GM18502 (cell line): ENCODE measurements at regions not wholly inside any gene's neighbourhood (a gene's known extent, or its start where the extent isn't known, plus 50 kb on each side); places are given as distances from the start of the nearest gene placed in this dataset.
"Not testable (repeated sequence)": the region's sequence is repeated elsewhere in the genome, so short reads cannot be mapped to it uniquely, and the experiment has no call there.

Experiments
- ATAC-seq: cut with Tn5 transposase; IDR thresholded peaks from one replicate; pipeline ENCODE4 v1.9.1; 2021; ENCODE audit warnings: mild to moderate bottlenecking; ENCODE audit not compliant: unreplicated experiment, poor library complexity

- no peak for ATAC-seq
These were observed 52.6 kb upstream of the ICA1 start for GRCh38 chr7:8314566-8314965.

DNA sequence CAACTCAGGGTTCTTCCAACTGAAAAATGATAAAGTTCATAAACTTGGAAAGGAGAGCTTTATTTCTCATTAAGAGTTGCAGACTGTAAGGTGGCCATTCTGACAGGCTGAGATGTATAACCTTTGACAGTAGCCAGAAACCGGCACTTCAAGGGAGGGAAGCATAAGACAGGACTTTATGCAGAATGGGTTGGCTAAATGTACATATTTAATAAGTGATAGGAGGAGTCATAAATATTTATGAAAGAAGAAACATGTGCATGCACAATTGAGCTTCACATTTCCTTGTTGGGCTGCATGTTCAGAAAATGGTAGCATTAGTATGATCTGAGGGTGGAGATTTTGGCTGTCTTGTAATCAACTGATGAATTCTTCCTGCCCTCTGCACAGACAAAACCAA is 57.1 kb upstream of the ICA1 start:
- no peak for ATAC-seq

GRCh38 chr7:8320174-8320573 is 58.2 kb upstream of the ICA1 start:
- ATAC-seq, result no peak

DNA sequence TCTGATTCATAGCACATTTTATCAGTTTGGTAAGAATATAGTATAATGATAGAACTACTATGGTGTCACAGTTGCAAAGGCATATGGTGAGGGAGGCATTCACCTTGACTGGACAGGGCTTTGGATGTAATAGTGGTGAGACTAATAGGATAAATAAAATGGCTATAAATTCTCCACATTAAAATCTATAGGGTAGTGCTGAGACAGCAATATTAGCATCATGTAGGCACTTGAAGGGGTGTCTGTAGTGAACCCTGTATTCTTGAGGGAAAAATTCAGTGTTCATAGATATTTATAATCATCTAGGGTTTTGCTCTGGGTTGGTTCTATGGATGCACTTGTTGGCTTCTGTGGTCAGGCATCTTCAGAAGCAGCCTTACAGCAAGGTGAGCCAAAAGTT is 59.3 kb upstream of the ICA1 start:
- ATAC-seq, result no peak

DNA sequence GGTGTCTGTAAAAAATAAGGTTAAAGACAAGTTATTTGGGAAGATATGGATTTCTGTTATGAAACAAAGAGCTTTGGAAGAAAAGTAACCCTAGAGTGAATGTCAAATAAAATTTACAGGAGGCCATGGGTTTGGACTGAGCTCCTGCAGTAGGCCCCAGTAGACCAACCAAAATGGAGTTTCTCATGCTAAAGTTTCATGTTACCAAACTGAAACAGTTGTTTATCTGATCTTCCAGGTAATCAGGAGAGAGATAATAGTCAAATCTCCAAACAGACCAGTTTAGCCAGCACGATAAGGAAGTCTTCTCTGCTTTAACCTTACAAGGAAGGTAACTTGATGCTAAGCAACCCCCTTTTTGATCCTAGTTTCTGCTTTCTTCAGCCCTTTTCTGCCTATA is 60.7 kb upstream of the ICA1 start:
- ATAC-seq, result no peak

DNA sequence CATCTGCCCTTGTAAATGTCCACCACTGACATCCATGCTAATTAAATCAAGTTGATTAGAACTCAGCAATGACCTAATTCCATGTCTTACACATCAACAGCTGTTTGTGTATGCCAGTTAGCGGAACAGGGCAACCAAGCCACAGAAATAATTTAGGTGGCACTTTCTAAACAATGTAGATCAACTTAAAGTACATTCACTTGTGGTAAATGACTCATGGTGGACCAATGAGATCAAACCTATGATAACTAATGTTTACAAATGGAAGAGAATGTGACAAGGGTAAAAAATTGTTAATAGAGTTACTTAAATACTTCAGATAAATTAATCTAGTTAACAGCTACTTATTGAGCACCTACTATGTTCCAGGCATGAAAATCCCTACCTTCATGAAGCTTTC is 63.1 kb upstream of the ICA1 start:
- no peak for ATAC-seq

GRCh38 chr7:8327199-8327598 is 65.2 kb upstream of the ICA1 start:
- no peak for ATAC-seq

DNA sequence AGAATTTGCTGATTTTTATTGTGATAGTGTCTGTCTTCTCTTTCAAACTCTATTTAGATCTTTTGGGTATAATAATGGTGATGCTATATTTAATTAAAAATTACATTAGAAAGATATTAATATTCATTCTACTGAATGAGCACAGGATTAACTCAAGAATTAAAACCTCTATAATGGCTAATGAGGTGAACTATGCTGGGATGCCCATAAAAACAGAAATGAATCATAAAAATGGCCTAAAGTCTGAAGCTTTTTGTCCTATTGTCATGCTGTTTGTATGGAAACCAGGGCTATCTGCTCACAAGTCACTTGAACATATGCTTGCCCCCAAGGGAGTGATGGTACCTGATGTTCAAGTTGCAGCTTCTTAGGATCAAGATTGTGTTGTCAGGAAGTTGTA is 76.2 kb upstream of the ICA1 start:
- no peak for ATAC-seq

- no peak for ATAC-seq
These were observed 81.6 kb upstream of the ICA1 start for GRCh38 chr7:8343556-8343955.

GRCh38 chr7:8347395-8347794 is 85.4 kb upstream of the ICA1 start:
- not testable (repeated sequence) for ATAC-seq

DNA sequence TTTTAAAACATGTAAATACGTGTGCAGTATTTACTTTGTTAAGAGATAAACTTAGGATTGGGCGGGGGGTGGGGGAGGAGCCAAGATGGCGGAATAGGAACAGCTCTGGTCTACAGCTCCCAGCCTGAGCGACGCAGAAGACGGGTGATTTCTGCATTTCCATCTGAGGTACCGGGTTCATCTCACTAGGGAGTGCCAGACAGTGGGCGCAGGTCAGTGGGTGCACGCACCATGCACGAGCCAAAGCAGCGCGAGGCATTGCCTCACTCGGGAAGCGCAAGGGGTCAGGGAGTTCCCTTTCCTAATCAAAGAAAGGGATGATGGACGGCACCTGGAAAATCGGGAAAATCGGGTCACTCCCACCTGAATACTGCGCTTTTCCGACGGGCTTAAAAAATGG is 81.8 kb upstream of the NXPH1 start:
- ATAC-seq, result not testable (repeated sequence)

DNA sequence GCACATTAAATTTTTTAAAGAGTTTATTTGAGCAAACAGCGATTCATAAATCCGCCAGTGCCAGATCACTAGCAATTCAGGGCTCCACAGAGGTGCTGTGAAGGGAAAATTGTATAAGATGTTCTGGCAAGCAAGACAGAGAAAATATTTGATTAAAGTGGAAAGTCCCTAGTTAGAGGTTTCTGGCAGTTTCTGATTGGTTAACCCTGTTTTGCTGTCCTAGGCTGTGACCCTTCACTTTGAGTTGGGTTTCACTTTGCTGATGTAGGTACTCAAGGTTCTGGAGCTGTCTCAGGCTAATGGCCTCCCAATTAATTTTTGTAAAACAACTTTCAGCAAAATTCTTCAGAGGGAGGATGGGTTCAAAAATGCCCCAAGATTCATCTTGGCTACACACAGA is 79.4 kb upstream of the NXPH1 start:
- ATAC-seq, result no peak

GRCh38 chr7:8354503-8354902 is 78.9 kb upstream of the NXPH1 start:
- ATAC-seq, result no peak

GRCh38 chr7:8356071-8356470 is 77.3 kb upstream of the NXPH1 start:
- no peak for ATAC-seq

- no peak for ATAC-seq
These were observed 75.9 kb upstream of the NXPH1 start for GRCh38 chr7:8357536-8357935.

- ATAC-seq, result peak; percentile 53
These were observed 72.8 kb upstream of the NXPH1 start for GRCh38 chr7:8360564-8361153.

DNA sequence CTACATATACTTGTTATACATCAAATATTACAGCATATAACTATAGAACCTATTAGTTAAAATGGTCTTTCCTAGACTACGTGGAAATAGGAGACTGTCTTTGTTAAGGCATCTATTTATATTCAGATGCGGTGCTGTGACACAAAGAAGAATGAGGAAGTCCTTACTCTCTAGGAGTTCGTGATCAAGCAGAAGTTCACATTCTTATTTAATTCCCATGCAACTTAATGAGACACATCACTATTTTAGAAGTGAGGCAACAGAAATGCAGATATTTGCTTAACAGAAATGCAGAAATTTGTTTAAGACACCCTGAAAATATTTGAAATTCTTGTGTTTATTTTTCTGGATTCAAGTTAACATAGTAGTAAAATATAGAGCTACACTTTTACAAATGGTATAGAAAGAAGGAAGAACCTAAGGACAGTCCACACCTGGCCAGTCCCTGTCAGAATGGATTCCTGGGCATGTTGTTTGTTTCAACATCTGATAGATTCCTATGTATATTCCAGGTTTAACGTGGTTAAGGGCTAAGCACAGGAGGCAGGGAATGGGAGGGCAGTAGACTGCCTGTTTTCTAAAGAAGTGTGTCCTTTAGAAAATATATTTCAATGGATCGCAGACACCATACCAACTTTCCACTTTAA is 70.6 kb upstream of the NXPH1 start:
- no peak for ATAC-seq

DNA sequence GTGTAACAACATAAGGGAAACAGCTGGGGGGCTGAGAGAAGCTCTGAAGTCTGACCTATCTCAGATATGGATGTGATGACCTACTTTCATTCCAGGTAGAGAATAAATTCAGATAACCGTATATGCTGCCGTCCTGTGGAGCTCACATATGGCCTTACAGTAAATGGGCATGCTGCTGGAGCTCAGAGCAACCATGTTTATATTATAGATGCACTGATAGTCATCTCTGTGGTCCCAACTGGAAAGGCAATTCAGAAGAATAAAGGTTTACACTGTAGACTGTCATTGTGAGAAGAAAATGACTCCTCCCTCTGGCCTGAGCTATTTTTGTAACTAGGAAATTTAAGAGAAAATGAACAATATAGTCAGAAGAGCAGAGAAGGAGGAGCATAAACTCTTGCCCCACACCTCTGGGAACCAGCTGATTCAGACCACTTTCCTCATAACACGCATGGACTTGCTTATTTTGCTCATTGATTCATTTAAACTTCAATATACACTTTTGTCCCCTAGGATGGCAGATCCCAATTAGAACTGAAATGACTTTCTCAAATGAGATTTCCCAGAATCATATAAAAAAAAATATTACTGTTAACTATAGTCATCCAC is 69.9 kb upstream of the NXPH1 start:
- no peak for ATAC-seq

DNA sequence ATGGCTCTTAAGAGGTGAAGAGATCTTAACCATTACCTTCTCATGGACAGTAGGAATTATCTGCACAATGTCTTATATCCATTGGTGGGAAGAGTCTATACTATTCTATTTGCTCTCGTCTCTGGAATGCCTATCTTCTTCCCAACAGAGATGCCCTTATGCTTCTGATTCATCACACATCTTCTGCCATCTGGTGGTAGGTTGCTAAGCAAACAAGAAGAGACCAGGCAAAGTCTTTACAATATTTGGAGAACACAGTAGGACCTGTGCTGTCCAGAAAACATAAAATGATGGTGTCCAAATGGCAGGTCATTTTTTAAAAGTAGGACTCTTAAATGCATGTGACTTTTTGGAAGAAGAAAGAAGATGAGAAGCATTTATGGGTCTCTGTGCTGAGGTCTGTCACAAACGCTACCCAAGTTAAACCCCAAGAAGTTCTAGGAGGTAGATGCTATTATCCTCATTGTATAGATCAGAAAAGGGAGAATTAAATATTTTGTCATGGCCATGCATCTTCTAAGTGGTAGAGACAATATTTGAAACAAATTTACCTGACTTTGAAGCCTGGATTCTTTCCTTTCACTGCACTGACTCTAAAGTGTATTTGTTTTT is 67.8 kb upstream of the NXPH1 start:
- ATAC-seq, result peak; percentile 60

GRCh38 chr7:8368007-8368406 is 65.4 kb upstream of the NXPH1 start:
- not testable (repeated sequence) for ATAC-seq

GRCh38 chr7:8371742-8372141 is 61.7 kb upstream of the NXPH1 start:
- no peak for ATAC-seq

DNA sequence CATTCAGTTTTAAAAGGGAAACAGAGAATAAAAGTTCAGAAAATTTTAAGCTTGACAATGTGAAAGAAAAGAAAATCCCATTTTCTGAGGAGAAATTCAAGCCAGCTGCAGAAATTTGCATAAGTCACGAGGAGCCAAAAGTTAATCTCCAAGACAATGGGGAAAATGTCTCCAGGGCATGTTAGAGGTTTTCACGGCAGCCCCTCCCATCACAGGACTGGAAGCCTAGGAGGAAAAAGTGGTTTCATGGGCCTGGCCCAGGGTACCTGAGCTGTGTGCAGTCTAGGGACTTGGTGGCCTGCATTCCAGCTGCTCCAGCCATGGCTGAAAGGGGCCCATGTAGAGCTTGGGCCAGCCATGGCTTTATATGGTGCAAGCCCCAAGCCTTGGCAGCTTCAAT is 59.6 kb upstream of the NXPH1 start:
- ATAC-seq, result no peak
